IMR-90 (cell line): ENCODE measurements at regions not wholly inside any gene's neighbourhood (a gene's known extent, or its start where the extent isn't known, plus 50 kb on each side); places are given as distances from the start of the nearest gene placed in this dataset.

Source experiments
- ATAC-seq: fragments of 200-7000 bp; cut with Tn5 transposase; 2 replicates; pipeline ENCODE4 v1.9.1; 2020; ENCODE audit warnings: low read depth, mild to moderate bottlenecking, moderate library complexity
- BruUV-seq: library from RNA; stranded (reverse); fragments of 400-500 nt; replicated peaks from 2 replicates; lab custom pipeline; 2021; lab: Mats Ljungman, UMichigan
- CTCF ChIA-PET: fragments of 300-600 bp; formaldehyde crosslinking; extraction: SDS; loops from one replicate; lab custom pipeline; 2021; ENCODE audit warnings: antibody characterized with exemption; lab: Yijun Ruan, JAX
- POLR2A ChIA-PET: fragments of 300-600 bp; sonication (Branson Sonifier 250); formaldehyde crosslinking; loops from one replicate; lab custom pipeline; 2022; ENCODE audit warnings: antibody characterized with exemption; ENCODE audit not compliant: unreplicated experiment; lab: Charles Lee
- DNase-seq: peaks from one replicate; pipeline ENCODE4 v3.0.0; 2013
- H2AFZ ChIP-seq: replicated peaks from 2 replicates; pipeline ENCODE3; 2013; ENCODE audit warnings: low read length, mild to moderate bottlenecking; ENCODE audit not compliant: poor library complexity
- H2AK5ac ChIP-seq: 2 replicates; pipeline ENCODE4 v1.6.1; 2013; ENCODE audit warnings: low read depth, low read length, inconsistent platforms
- H2AK9ac ChIP-seq: replicated peaks from 2 replicates; pipeline ENCODE3; 2013; ENCODE audit warnings: mild to moderate bottlenecking, low read depth, low read length, moderate library complexity; ENCODE audit not compliant: poor library complexity
- H2BK120ac ChIP-seq: 2 replicates; pipeline ENCODE4 v1.6.1; 2013; ENCODE audit warnings: low read depth, low read length, inconsistent platforms
- H2BK15ac ChIP-seq: 3 replicates; pipeline ENCODE4 v1.6.1; 2013; ENCODE audit warnings: low read depth, low read length, inconsistent platforms
- H2BK20ac ChIP-seq: 2 replicates; pipeline ENCODE4 v1.6.1; 2013; ENCODE audit warnings: low read depth, mild to moderate bottlenecking, inconsistent platforms, low read length, moderate library complexity
- H2BK5ac ChIP-seq: 2 replicates; pipeline ENCODE4 v1.6.1; 2013; ENCODE audit warnings: mild to moderate bottlenecking, low read depth, low read length, inconsistent platforms; ENCODE audit not compliant: poor library complexity, severe bottlenecking
- H3K14ac ChIP-seq: replicated peaks from 2 replicates; pipeline ENCODE4 v1.6.1; 2013; ENCODE audit warnings: low read depth, low read length, inconsistent platforms
- H3K18ac ChIP-seq: 2 replicates; pipeline ENCODE4 v1.6.1; 2013; ENCODE audit warnings: low read depth, low read length, control low read depth
- H3K23ac ChIP-seq: 2 replicates; pipeline ENCODE4 v1.6.1; 2013; ENCODE audit warnings: low read depth, low read length, inconsistent platforms
- H3K27ac ChIP-seq: 2 replicates; pipeline ENCODE4 v1.5.1; 2013; ENCODE audit warnings: mild to moderate bottlenecking, control low read depth, low read length; ENCODE audit not compliant: insufficient read depth
- H3K27me3 ChIP-seq: 2 replicates; pipeline ENCODE4 v1.6.1; 2013; ENCODE audit warnings: low read length; ENCODE audit not compliant: control insufficient read depth, insufficient read depth
- H3K36me3 ChIP-seq: 2 replicates; pipeline ENCODE4 v1.6.1; 2013; ENCODE audit warnings: low read length, mixed read lengths; ENCODE audit not compliant: control insufficient read depth, insufficient read depth
- H3K4ac ChIP-seq: 2 replicates; pipeline ENCODE4 v1.6.1; 2013; ENCODE audit warnings: low read depth, low read length, inconsistent platforms
- H3K4me1 ChIP-seq: 2 replicates; pipeline ENCODE4 v1.6.1; 2013; ENCODE audit warnings: low read length, mixed read lengths; ENCODE audit not compliant: control insufficient read depth, insufficient read depth
- H3K4me2 ChIP-seq: 2 replicates; pipeline ENCODE4 v1.6.1; 2013; ENCODE audit warnings: low read depth, mild to moderate bottlenecking, control low read depth, low read length, moderate library complexity
- H3K4me3 ChIP-seq: 2 replicates; pipeline ENCODE4 v1.5.1; 2013; ENCODE audit warnings: low read depth, mild to moderate bottlenecking, control low read depth, low read length, moderate library complexity; ENCODE audit not compliant: insufficient read depth
- H3K56ac ChIP-seq: 2 replicates; pipeline ENCODE4 v1.6.1; 2013; ENCODE audit warnings: low read length, inconsistent platforms; ENCODE audit not compliant: insufficient read depth; ENCODE audit errors: extremely low read depth
- H3K79me1 ChIP-seq, 2 experiments: 2 replicates each; pipeline ENCODE4 v1.6.1; 2013; ENCODE audit warnings: low read length in 2 of 2, inconsistent platforms in 1 of 2, low read depth in 1 of 2
- H3K9ac ChIP-seq: 2 replicates; pipeline ENCODE4 v1.6.1; 2013; ENCODE audit warnings: low read depth, low read length, control low read depth
- H3K9me1 ChIP-seq: 2 replicates; pipeline ENCODE4 v1.6.1; 2013; ENCODE audit warnings: low read length, inconsistent platforms; ENCODE audit not compliant: insufficient read depth
- H3K9me3 ChIP-seq: 2 replicates; pipeline ENCODE4 v1.6.1; 2013; ENCODE audit warnings: low read length; ENCODE audit not compliant: control insufficient read depth, insufficient read depth
- H4K20me1 ChIP-seq: 2 replicates; pipeline ENCODE4 v1.6.1; 2013; ENCODE audit warnings: low read length, inconsistent platforms; ENCODE audit not compliant: insufficient read depth
- H4K5ac ChIP-seq: 2 replicates; pipeline ENCODE4 v1.6.1; 2013; ENCODE audit warnings: mild to moderate bottlenecking, low read depth, low read length, control low read depth
- H4K8ac ChIP-seq, 2 experiments: 2 replicates each; pipeline ENCODE4 v1.6.1; 2013; ENCODE audit warnings: low read depth in 2 of 2, low read length in 2 of 2, control low read depth in 1 of 2, inconsistent platforms in 1 of 2
- H4K91ac ChIP-seq: 2 replicates; pipeline ENCODE4 v1.6.1; 2013; ENCODE audit warnings: low read depth, low read length, inconsistent platforms; ENCODE audit not compliant: insufficient read depth
- CHD1 ChIP-seq: IDR thresholded peaks from 2 replicates; pipeline ENCODE4 v1.6.1; 2012; ENCODE audit warnings: low read depth, low read length, improper control_type of control experiment
- MXI1 ChIP-seq: IDR thresholded peaks from 2 replicates; pipeline ENCODE4 v1.6.1; 2012; ENCODE audit warnings: low read depth, mild to moderate bottlenecking, low read length, moderate library complexity, borderline replicate concordance
- POLR2A ChIP-seq: IDR thresholded peaks from 2 replicates; pipeline ENCODE4 v1.6.1; 2012; ENCODE audit warnings: mild to moderate bottlenecking, low read depth, low read length
- RCOR1 ChIP-seq: IDR thresholded peaks from 2 replicates; pipeline ENCODE4 v1.6.1; 2012; ENCODE audit warnings: mild to moderate bottlenecking, low read length, improper control_type of control experiment; ENCODE audit not compliant: insufficient replicate concordance
- RFX5 ChIP-seq: IDR thresholded peaks from 2 replicates; pipeline ENCODE4 v1.8.0; 2012; ENCODE audit warnings: low read depth, mild to moderate bottlenecking, low read length, moderate library complexity
- dilution Hi-C: fragments of 300-500 bp; cut with HindIII; formaldehyde crosslinking; loops from one replicate; pipeline ENCODE4 v1.14.3; 2018; ENCODE audit warnings: low sequenced_read_pairs; ENCODE audit not compliant: unreplicated experiment
- in situ Hi-C: fragments of 300-500 bp; cut with MboI; formaldehyde crosslinking; loops from 3 replicates; pipeline ENCODE4 v1.14.3; 2019; ENCODE audit warnings: low sequenced_read_pairs, inconsistent platforms, mixed read lengths
- intact Hi-C: fragments of 100-400 bp; cut with micrococcal nuclease; formaldehyde crosslinking; loops from 2 replicates; pipeline ENCODE4 v1.10.0; 2022
- TF ChIP-seq, protein P1 (sequence below): fragments of 150-350 bp; IDR thresholded peaks from 2 replicates; pipeline ENCODE4 v1.6.1; 2017; ENCODE audit warnings: mild to moderate bottlenecking, antibody characterized with exemption, low read length, low read depth

DNA sequence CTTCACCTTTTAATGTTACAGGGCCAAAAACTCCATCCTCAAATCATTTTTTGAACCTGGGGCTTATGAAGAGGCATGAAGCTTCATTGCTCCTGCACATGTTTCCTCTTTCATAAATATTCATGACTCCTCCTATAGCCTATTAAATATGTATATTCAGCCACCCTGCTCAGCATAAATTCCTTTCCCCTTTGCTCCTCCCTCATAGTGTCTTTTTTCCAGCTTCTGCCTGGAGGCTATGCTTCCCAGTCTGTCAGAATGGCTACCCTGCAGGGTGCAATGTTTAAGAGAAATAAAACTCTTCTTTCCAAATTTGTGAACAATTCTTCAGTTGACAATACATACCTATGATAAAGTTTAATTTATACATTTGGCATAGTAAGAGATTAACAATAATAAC, 1082.9 kb upstream of the CDH18 start:
- no peak overlapping the region for H4K8ac ChIP-seq
- H3K9me3 ChIP-seq, result peaks cover 4% of the 10 kb centered on the region
- no peak overlapping the region for H2AK9ac ChIP-seq
- H3K79me1 ChIP-seq, result no peaks in the 10 kb centered on the region
- H3K4me1 ChIP-seq, result no peaks in the 10 kb centered on the region
- H3K4me2 ChIP-seq, result no peak overlapping the region
- no peak overlapping the region for H4K5ac ChIP-seq
- H3K27ac ChIP-seq, result no peak overlapping the region
- H3K18ac ChIP-seq, result no peak overlapping the region
- no peak overlapping the region for H2BK120ac ChIP-seq
- H2AFZ ChIP-seq, result no peak overlapping the region
- in situ Hi-C loops, result no loop called here
- no peak overlapping the region for H3K56ac ChIP-seq
- no peak overlapping the region for H3K4me3 ChIP-seq
- POLR2A ChIA-PET, result no interaction called here
- intact Hi-C loops, result no loop called here
- H3K9ac ChIP-seq, result no peak overlapping the region
- no peaks in the 10 kb centered on the region for H3K9me1 ChIP-seq
- CTCF ChIA-PET, result no interaction called here
- no peak overlapping the region for H2BK5ac ChIP-seq
- H2BK20ac ChIP-seq, result no peak overlapping the region
- TF ChIP-seq RFX5 (no peak), RCOR1 (no peak), POLR2A (no peak), CHD1 (no peak), MXI1 (no peak)
- TF ChIP-seq, protein P1, sequence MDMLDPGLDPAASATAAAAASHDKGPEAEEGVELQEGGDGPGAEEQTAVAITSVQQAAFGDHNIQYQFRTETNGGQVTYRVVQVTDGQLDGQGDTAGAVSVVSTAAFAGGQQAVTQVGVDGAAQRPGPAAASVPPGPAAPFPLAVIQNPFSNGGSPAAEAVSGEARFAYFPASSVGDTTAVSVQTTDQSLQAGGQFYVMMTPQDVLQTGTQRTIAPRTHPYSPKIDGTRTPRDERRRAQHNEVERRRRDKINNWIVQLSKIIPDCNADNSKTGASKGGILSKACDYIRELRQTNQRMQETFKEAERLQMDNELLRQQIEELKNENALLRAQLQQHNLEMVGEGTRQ, result no peak
- no TSS peak for BruUV-seq
- DNase-seq (no peak), ATAC-seq (no peak)
- H3K27me3 ChIP-seq, result no peaks in the 10 kb centered on the region
- no peak overlapping the region for H2AK5ac ChIP-seq
- H4K91ac ChIP-seq, result no peak overlapping the region
- no peak overlapping the region for H3K4ac ChIP-seq
- H3K23ac ChIP-seq, result no peak overlapping the region
- no peaks in the 10 kb centered on the region for H3K36me3 ChIP-seq
- no peaks in the 10 kb centered on the region for H4K20me1 ChIP-seq
- dilution Hi-C loops, result no loop called here
- no peak overlapping the region for H2BK15ac ChIP-seq
- no peak overlapping the region for H3K14ac ChIP-seq
